ENCODE measurements at regions not wholly inside any gene's neighbourhood (a gene's known extent, or its start where the extent isn't known, plus 50 kb on each side); places are given as distances from the start of the nearest gene placed in this dataset.

- TF ChIP-seq, protein P1, sequence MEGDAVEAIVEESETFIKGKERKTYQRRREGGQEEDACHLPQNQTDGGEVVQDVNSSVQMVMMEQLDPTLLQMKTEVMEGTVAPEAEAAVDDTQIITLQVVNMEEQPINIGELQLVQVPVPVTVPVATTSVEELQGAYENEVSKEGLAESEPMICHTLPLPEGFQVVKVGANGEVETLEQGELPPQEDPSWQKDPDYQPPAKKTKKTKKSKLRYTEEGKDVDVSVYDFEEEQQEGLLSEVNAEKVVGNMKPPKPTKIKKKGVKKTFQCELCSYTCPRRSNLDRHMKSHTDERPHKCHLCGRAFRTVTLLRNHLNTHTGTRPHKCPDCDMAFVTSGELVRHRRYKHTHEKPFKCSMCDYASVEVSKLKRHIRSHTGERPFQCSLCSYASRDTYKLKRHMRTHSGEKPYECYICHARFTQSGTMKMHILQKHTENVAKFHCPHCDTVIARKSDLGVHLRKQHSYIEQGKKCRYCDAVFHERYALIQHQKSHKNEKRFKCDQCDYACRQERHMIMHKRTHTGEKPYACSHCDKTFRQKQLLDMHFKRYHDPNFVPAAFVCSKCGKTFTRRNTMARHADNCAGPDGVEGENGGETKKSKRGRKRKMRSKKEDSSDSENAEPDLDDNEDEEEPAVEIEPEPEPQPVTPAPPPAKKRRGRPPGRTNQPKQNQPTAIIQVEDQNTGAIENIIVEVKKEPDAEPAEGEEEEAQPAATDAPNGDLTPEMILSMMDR (IDR thresholded peaks at IDR 0.05; ENCODE audit: borderline replicate concordance): no peak
- Histone ChIP-seq H3K27ac (replicated peaks) (no peak overlapping the region), H3K4me3 (no peak overlapping the region), H3K27me3 (ENCODE audit: low read depth) (no peaks in the 10 kb centered on the region), H3K9me3 (replicated peaks) (no peaks in the 10 kb centered on the region), H3K4me1 (no peaks in the 10 kb centered on the region), H3K36me3 (no peaks in the 10 kb centered on the region)
- DNase-seq: no peak
- intact Hi-C loops (cut with micrococcal nuclease): no loop called here
Measured at GRCh38 chr5:158313733-158314464, 455.0 kb upstream of the CLINT1 start.

GRCh38 chr5:158313027-158313732, 454.2 kb upstream of the CLINT1 start:
- Histone ChIP-seq H3K4me1 (peaks cover 4% of the 10 kb centered on the region), H3K27me3 (ENCODE audit: low read depth) (no peaks in the 10 kb centered on the region), H3K9me3 (replicated peaks) (no peaks in the 10 kb centered on the region), H3K36me3 (no peaks in the 10 kb centered on the region), H3K27ac (replicated peaks) (no peak overlapping the region), H3K4me3 (no peak overlapping the region)
- no peak for DNase-seq
- TF ChIP-seq, protein P1 (IDR thresholded peaks at IDR 0.05; ENCODE audit: borderline replicate concordance): no peak
- intact Hi-C loops (cut with micrococcal nuclease): no loop called here

- H3K4me3 ChIP-seq: no peak overlapping the region
- no peak overlapping the region for H3K27ac ChIP-seq (replicated peaks)
- TF ChIP-seq, protein P1 (IDR thresholded peaks at IDR 0.05; ENCODE audit: borderline replicate concordance): no peak
- intact Hi-C loops (cut with micrococcal nuclease): no loop called here
- no peaks in the 10 kb centered on the region for H3K9me3 ChIP-seq (replicated peaks)
- DNase-seq: no peak
- H3K27me3 ChIP-seq (ENCODE audit: low read depth): no peaks in the 10 kb centered on the region
- no peaks in the 10 kb centered on the region for H3K36me3 ChIP-seq
- H3K4me1 ChIP-seq: peaks cover 15% of the 10 kb centered on the region
Measured at GRCh38 chr5:158309088-158309807, 450.3 kb upstream of the CLINT1 start.

DNA sequence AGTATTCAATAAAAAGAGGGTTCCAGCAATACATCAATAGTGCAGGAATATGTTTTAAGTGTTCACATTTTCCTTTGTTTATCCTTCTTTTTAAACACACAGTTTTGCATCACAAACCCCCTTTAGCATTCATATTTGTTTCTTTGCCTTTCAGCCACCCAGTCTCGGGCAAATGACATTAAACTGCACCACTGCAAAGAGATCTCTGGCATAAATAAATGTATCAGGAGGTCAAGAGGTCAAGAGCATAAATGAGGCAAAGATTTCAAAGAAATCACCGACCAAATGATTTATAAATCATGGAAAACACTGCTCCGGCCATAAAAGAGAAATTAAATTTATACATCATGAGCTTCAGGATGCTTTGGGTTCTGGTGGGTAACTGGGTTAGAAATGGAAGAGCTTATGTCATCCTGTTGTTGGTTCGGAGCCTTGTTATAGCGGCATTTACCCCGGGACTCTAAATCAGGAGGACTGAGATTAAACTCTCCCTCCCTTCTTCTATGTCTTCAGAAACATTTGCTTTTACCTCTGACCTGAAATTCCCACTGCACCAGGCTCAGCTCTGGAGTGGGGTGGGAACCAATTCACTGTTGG, 449.6 kb upstream of the CLINT1 start:
- Histone ChIP-seq H3K4me3 (no peak overlapping the region), H3K27ac (replicated peaks) (no peak overlapping the region), H3K27me3 (ENCODE audit: low read depth) (no peaks in the 10 kb centered on the region), H3K36me3 (no peaks in the 10 kb centered on the region), H3K4me1 (peaks cover 15% of the 10 kb centered on the region), H3K9me3 (replicated peaks) (no peaks in the 10 kb centered on the region)
- no peak for DNase-seq
- TF ChIP-seq, protein P1 (IDR thresholded peaks at IDR 0.05; ENCODE audit: borderline replicate concordance): no peak
- intact Hi-C loops (cut with micrococcal nuclease): no loop called here

DNA sequence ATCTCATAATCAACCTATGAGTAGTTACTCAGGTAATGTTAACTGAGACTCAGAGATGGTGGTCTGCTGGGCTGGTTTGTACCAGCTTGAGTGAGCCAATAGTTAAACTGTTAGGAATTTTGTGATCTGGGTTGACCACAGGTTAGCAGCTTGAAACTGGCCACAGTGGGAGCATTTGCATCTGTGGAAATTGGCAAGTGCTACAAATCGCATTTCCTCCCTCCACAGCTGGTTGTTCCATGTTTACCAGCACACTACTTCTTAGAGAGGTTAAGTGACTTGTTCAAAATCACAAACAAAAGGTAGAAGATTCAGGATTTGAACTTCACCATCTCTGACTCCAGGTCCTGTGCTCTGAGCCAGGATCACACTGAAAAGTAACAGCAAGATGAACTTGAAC, 446.9 kb upstream of the CLINT1 start:
- TF ChIP-seq, protein P1 (IDR thresholded peaks at IDR 0.05; ENCODE audit: borderline replicate concordance): no peak
- H3K9me3 ChIP-seq (replicated peaks): no peaks in the 10 kb centered on the region
- intact Hi-C loops (cut with micrococcal nuclease): no loop called here
- H3K27ac ChIP-seq (replicated peaks): no peak overlapping the region
- H3K4me1 ChIP-seq: peaks cover 15% of the 10 kb centered on the region
- H3K4me3 ChIP-seq: no peak overlapping the region
- no peak for DNase-seq
- H3K36me3 ChIP-seq: no peaks in the 10 kb centered on the region
- H3K27me3 ChIP-seq (ENCODE audit: low read depth): no peaks in the 10 kb centered on the region

Measured in left ventricle myocardium inferior (tissue), 1 donor.